HG03439 (cell line): ENCODE measurements at regions not wholly inside any gene's neighbourhood (a gene's known extent, or its start where the extent isn't known, plus 50 kb on each side); places are given as distances from the start of the nearest gene placed in this dataset.
"Not testable (repeated sequence)": the region's sequence is repeated elsewhere in the genome, so short reads cannot be mapped to it uniquely, and the experiment has no call there.

Experiments
- ATAC-seq: cut with Tn5 transposase; IDR thresholded peaks from one replicate; pipeline ENCODE4 v1.9.1; 2021; ENCODE audit warnings: mild to moderate bottlenecking, moderate library complexity; ENCODE audit not compliant: unreplicated experiment

DNA sequence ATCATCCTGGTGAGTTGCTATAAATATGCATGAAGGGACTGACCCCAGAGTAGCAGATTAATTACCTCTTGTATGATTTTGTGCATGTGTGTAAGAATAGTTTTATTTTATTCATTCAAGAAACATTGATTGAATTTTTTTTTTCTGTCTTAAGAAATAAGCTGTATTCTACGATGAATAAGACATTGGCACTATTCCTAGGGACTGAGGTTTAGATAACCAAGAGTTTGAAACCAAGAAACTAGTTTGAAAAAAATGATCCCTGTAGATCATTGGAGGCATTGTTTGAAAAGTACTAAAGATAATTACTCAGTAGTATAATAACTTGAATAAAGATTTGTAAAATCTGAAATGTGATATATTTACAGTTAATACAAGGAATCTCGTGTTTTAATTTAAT is 1086.9 kb downstream of the PCDH7 start:
- ATAC-seq = no peak

DNA sequence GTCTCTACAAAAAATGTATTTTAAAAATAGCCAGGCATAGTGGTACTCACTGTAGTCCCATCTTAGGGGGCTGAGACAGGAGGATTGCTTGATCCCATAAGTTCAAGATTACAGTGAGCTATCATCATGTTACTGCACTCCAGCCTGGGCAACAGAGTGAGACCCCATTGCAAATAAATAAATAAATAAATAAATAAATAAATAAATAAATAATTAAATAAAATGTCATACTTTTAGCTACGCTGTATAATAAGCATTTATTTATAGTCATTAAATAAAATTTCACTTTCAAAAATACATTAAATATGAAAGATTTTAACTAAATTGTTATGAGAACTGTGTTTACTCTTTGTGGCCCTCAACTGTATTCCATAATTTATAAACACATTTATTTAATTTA is 1124.2 kb downstream of the PCDH7 start:
- ATAC-seq = no peak

DNA sequence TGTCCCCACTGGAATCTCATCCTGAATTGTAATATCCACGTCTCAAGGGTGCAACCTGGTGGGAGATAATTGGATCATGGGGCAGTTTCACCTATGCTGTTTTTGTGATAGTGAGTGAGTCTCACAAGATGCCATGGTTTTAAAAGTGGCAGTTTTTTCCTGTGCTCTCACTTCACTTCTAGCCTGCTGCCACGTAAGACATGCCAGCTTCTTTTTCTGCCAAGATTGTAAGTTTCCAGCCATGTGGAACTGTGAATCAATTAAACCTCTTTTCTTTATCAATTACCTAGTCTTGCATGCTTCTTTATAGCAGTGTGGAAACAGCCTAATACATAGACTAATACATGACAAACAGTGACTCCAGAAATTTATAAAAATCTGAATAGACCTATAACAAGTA is 1131.8 kb downstream of the PCDH7 start:
- no peak for ATAC-seq

DNA sequence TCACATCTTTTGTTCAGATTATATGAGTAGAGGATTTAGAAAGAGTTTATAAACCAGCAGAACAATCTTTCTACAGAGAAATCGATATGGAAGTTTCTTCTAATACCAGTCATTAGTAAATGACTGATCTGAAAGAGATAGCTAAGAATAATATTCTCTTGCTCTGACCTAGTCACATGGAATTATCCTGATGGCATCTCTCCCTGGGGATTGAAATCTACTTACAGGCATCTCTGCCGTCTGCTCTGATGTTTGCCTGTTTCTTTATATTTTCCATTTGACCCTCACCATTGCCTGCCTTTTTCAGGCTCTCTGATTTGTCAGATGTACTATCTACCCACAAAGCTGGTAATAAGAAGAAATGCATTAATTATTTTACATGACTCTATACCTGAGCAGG is 1157.3 kb downstream of the PCDH7 start:
- ATAC-seq = no peak

DNA sequence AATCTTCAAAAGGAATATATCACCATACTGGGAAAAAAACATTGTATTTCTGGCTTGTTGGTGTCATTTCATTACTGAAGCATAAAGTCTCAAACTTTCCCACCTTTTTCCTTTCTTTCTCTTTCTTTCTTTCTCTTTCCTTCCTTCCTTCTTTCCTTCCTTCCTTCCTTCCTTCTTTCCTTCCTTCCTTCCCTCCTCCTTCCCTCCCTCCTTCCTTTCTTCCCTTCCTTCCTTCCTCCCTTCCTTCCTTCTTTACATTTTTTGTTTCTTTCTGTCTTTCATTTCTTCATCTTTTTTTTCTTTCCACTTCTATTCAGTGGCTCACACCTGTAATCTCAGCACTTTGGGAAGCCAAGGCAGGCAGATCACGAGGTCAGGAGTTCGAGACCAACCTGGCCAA is 1160.7 kb downstream of the PCDH7 start:
- ATAC-seq = not testable (repeated sequence)

DNA sequence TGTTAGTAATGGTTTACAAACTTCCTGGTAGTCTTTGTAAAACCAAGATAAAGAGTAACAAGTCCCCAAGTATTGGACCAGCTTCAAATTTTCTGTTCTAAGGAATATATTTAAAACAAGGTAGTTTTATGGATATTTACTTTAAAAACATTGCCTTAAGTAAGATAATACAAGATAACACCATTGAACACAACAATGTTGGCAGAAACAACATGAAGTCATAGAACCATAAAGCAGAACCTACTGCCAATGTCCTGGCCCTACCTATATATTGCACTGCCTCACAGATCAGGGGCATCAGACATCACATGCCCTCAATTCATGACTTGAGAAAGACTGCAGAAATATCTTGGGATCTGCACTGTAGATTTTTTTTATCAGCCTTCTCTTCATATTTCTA is 1176.2 kb downstream of the PCDH7 start:
- no peak for ATAC-seq

DNA sequence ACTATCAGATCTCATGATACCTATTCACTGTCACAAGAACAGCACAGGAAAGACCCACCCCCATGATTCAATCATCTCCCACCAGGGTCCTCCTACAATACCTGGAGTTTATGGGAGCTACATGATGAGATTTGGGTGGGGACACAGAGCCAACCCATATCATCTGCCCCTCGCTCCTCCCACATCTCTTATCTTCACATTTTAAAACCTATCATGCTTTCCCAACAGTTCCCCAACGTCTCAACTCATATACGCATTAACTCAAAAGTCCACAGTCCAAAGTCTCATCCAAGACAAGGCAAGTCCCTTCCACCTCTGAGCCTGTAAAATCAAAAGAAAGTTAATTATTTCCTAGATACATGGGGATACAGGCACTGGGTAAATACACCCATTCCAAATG is 1185.2 kb downstream of the PCDH7 start:
- no peak for ATAC-seq

DNA sequence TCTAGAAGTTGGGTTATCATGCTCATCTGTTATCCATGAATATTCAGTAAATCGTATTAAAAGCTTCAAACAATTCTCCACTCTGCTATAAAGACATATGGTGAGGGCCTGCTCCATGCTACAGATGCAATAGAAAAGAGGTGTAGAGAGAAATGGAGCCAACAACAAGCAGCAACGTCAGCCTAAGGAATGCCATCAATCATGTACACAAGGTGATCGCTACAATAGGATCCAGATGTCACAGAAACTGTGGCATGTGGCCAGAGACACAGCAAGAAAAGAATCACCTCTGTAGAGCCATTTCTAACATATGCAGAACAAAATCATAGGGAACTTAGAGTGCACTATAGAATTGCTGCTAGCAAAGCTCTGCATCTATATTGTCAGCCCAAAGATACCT is 1188.1 kb downstream of the PCDH7 start:
- ATAC-seq = no peak

DNA sequence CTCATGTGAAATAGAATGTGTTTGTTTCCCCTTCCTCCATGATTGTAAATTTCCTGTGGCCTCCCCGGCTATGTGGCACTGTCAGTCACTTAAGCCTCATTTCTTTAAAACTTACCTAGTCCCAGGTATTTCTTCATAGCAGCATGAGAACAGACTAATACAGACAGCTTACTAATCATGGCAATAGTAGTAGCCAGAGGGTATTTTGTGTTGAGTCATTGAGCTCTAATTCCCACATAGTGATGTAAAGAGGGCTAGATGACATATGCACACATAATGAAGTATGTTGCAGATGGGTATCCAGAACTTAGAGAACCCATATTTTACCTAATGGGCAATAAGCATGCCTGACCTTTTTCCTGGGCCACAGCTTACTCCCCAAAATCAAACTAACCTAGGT is 1197.2 kb downstream of the PCDH7 start:
- ATAC-seq = no peak

DNA sequence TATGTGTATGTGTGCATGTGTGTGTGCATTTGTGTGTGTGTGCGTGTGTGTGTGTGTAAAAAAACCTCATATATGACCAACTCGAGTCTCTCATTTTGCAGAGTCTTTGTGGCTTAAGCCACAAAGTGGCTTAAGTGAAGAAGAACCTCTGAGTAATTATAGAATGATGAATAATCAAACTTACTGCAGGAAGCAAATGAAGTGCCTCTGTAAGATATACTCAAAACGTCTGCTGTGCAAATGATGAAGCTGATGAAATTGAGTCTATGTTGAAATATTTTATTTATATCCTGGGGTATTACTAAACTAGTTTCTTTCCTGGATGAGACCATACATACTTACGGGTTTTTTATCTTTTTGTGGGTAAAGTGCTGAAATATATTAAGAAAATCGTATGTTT is 1198.7 kb downstream of the PCDH7 start:
- no peak for ATAC-seq

DNA sequence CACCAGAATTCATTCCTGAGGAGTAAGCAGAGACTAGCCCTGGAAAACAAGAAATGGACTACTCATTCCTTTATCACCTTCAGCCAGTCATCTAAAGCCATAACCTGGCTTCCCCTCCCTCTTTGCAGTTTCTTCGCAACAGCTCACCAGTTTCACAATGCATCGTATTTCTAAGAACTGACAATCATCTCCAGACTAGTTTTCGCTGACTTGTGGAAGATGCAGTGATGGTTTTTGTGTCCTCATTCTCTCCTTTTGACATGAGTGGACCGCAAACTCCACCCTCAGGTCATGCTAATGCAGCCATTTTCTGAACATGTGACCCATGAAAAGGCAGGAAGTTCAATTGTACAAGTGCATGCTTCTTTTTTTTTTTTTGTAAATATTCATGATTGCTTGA is 1203.5 kb downstream of the PCDH7 start:
- no peak for ATAC-seq

DNA sequence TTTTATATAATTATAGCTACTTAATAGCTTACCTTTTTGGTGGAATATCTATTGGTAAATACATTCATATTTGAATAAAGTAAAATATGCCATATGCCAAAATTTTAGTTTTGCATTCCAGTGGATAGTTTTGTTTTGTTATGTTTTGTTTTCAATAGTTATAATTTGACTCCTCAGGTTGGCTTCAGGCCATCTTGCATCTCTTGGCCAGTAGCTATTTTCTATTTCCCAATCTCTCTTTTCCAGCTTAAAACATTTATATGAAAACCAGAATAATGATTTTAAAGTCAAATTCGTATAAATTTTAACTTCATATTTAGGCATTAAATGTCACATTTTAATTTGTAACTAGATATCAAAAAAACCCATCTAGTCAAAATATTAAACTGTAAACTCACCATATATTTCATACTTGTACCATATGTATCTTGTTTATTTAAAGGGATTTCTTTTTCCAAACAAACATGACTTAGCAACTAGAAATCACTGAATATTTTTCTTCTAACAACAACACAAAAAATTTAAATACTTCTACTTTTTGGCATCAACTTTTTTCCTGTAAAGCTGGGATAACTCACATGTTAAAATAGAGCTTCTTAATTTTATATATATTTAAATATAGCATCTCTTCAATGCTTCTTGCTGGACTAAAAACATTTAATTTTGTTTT is 1209.6 kb downstream of the PCDH7 start:
- no peak for ATAC-seq

DNA sequence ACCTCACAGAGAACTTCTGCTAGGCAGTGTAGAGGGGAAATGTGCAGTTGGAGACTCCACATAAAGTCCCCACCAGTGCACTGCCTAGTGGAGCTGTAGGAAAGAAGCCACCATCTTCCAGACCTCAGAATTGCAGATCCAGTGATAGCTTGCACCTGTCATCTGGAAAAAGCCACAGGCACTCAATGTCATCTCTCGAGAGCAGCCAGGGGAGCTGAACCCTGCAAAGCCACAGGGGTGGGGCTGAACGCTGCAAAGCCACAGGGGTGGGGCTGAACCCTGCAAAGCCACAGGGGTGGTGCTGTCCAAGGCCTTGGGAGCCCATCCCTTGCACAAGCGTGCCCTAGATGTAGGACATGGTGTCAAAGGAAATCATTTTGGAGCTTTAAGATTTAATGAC is 1226.3 kb downstream of the PCDH7 start:
- ATAC-seq = no peak

DNA sequence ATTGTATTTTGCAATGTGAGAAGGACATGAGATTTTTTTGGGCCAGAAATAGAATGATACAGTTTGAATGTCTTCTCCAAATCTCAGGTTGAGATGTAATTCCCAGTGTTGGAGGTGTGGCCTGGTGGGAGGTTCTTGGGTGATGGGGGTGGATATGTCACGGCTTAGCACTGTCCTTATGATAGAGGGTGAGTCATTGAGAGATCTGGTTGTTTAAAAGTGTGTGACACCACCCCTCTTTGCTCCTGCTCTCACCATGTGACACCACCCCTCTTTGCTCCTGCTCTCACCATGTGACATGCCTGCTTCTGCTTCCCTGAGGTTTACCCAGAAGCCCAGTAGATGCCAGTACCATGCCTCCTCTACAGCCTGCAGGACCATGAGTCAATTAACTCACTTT is 1226.9 kb downstream of the PCDH7 start:
- no peak for ATAC-seq

DNA sequence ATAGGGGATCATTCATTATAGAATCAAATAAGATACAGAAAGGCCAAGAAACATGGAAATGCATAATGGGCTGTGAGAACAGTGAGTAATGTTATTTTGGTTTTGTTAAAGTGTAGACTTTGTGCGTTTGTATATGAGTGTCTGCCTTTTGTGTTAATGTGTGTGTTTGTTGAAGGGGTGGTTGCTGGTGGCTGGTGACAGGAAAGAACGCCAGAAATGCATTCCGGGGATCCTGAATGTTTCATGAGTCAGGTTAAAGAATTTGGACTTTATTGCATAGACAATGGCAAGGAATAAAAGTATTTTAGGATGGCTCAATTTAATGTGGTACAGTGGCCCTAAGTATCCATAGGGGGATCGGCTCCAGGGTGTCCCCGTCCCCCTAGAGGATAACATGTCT is 1228.9 kb downstream of the PCDH7 start:
- ATAC-seq = no peak

DNA sequence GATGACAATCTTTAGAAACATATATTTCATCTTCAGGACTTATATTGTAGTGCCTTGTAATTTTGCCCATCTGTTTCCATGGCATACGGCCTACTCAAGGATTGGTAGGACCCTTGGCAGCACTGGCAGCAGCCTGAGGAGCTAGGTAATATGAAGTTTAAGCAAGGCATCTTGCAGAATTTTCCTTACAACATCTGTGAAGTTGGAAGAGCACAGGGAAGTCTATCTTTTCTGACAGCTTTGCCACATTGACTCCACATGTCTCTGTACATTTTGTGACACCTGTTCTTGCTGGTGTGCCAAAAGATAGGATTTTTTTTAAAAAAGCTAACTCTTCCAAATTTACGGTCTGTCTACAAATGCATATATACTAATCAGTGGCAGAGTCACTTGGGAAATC is 1235.2 kb downstream of the PCDH7 start:
- no peak for ATAC-seq

DNA sequence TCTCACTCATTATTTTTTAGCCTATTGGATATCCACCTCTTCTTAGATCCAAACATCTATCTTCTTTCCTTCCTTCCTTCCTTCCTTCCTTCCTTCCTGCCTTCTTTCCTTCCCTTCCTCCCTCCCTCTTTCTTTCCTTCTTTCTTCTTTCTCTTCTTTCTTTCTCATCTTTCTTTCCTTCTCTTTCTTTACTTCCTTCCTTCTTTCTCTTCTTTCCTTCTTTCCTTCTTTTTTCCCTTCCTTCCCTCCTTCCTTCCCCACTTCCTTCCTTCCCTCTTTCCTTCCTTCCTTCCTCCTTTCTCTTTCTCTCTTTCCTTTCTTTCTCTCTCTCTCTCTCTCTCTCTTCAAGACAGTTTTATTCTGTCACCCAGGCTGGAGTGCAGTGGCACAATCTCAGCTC is 1239.8 kb downstream of the PCDH7 start:
- ATAC-seq = no peak

DNA sequence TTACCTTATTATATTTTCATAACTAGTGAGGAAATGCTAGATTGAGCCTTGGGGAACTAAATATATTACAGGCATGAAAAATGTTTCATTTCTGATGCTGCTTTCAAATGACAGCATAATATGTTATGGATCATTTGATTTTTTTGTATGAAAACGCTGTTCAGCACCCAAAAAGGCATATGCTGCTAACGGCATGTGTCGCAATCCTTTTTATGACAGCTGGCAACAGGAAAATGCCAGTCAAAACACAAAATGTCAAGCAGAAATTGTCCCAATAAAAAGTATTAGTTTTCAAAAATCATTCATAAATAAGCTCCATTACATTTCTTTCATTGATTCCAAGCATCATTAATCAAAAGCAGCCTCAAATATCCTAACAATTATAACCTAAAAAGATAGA is 1244.5 kb downstream of the PCDH7 start:
- no peak for ATAC-seq

DNA sequence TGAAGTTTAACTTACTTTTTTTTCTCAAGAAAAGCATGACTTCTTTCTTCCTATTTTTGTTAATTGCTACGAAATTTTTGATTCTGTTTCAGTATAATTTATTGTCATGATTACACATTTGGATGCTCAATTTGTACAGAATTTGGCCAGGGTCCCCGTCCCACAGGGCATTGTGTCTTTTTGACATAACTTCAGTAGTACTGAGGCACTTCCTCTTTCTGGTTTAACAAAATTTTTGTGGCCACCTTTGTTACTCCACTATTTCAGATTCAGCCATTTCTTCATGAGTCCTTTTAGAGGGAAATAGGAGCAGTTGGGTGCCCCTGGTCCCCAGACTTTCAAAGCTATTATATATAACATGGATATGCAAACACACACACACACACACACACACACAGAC is 1248.7 kb downstream of the PCDH7 start:
- ATAC-seq = no peak

DNA sequence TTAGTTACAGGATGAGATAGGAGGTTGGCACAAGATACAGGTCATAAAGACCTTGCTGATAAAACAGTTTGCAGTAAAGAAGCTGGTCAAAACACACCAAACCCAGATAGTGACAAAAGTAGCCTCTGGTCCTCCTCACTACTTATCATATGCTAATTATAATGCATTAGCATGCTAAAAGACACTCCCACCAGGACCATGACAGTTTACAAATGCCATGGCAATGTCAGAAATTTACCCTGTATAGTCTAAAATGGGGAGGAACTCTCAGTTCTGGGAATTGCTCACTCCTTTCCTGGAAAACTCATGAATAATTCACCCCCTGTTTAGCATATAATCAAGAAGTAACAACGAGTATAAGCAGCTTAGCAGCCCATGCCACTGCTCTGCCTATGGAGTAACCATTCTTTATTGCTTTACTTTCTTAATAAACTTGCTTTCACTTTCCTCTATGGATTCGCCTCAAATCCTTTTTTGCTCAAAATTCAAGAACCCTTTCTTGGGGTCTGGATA is 1254.4 kb downstream of the PCDH7 start:
- no peak for ATAC-seq

DNA sequence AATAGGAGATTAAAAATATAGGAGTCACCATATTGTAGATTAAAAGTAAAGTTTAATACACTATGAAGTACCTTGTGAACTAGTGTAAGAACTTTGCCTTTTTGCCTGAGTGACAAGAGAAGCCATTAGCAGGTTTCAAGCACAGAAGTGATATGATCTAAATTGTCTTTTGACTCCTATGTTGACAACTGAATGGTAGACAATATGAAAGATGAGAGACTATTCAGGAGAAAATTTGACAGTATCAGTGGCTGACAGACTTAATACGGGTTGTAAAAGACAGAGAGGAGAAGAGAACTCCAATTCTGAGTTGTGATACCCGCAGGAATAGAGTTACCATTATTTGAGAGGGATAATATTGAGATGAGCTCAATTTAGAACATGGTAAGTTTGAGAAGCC is 1259.8 kb downstream of the PCDH7 start:
- ATAC-seq = no peak

DNA sequence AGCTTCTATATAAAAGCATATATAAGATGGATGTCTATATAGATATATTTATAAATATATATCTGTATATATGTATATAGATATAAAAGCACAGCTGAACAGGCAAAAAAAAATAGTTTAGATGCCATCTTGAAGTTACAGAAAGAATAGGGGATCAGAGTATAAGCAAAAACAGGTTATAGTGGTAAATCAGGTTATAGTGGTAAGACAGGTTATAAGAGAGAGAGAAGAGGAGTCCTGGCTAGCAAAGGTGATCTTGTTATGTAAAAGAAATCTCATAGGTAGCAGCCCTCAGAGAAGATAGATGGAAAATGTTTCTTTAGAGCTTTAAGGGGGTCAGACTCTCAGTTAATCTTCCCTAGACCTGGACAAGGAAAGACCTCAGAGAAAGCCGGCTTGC is 1263.1 kb downstream of the PCDH7 start:
- ATAC-seq = no peak

DNA sequence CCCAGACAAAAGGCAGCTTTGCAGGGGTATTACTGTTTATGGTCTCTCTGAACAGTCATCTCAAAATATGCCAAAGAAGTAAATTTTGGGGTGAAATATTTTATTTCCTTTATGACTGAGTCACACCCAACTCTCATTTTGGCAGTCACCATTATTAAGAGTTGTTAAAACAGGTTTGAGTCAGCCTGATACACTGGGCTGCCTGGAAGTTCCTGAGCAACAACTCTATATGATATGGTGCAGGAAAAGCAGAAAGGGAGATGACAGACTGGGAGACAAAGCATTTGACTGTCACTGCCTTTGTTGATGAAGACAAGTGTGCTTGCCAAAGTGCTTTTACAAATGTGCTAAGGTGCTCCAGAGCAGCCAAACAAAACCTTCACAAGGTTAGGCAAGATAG is 1263.5 kb downstream of the PCDH7 start:
- no peak for ATAC-seq
